A549 (cell line): ENCODE measurements at regions not wholly inside any gene's neighbourhood (a gene's known extent, or its start where the extent isn't known, plus 50 kb on each side); places are given as distances from the start of the nearest gene placed in this dataset.
A peak's percentile ranks its signal among the peaks of the same experiment; 100 is the strongest.

Experiments
- ATAC-seq, 2 experiments: fragments of 200-7000 bp in 1 of 2; fragments of >200 bp in 1 of 2; cut with Nextera tagmentation in 1 of 2; cut with Tn5 transposase in 1 of 2; 3 replicates each; pipeline versions ENCODE4 v1.8.0 to v1.9.1; 2018 to 2020; ENCODE audit warnings: mild to moderate bottlenecking in 1 of 2, moderate library complexity in 1 of 2
- CTCF ChIA-PET: fragments of 300-600 bp; sonication (Branson Sonifier 250); formaldehyde crosslinking; extraction: SDS; loops from one replicate; lab custom pipeline; 2021; ENCODE audit warnings: antibody characterized with exemption, inconsistent platforms; lab: Yijun Ruan, JAX
- POLR2A ChIA-PET: fragments of 350-600 bp; formaldehyde crosslinking; extraction: SDS; loops from one replicate; lab custom pipeline; 2021; ENCODE audit warnings: antibody characterized with exemption, inconsistent platforms; lab: Yijun Ruan, JAX
- DNase-seq, 2 experiments: peaks; one replicate each; pipeline versions ENCODE4 v3.0.0 to v3.0.0-alpha.2; 2011 to 2016; ENCODE audit warnings: low read depth in 1 of 2, low spot score in 1 of 2
- FAIRE-seq: peaks from 2 replicates; lab custom pipeline; 2011; peaks lifted over from hg19 to GRCh38; lab: Jason Lieb, UNC
- H3K27ac ChIP-seq, 2 experiments: fragments of >200 bp; sonication (Bioruptor Twin); formaldehyde crosslinking; 3 replicates each; pipeline ENCODE4 v1.5.1; 2016 to 2017
- H3K4me1 ChIP-seq: fragments of >200 bp; sonication (Bioruptor Twin); formaldehyde crosslinking; 3 replicates; pipeline ENCODE4 v1.6.1; 2016
- H3K4me2 ChIP-seq: fragments of >200 bp; sonication (Bioruptor Twin); formaldehyde crosslinking; 3 replicates; pipeline ENCODE4 v1.6.1; 2016
- H3K4me3 ChIP-seq: fragments of >200 bp; sonication (Bioruptor Twin); formaldehyde crosslinking; 3 replicates; pipeline ENCODE4 v1.5.1; 2016
- H3K9me3 ChIP-seq: fragments of >200 bp; sonication (Bioruptor Twin); formaldehyde crosslinking; 3 replicates; pipeline ENCODE4 v1.6.1; 2016
- ATOH8 ChIP-seq: fragments of 250-450 bp; sonication (Bioruptor Pico); IDR thresholded peaks from 2 replicates; pipeline ENCODE4 v1.5.0; 2020; ENCODE audit warnings: low read depth, mild to moderate bottlenecking, moderate library complexity
- BCL3 ChIP-seq: fragments of >200 bp; sonication (Bioruptor Twin); formaldehyde crosslinking; IDR thresholded peaks from 3 replicates; pipeline ENCODE4 v1.6.1; 2016
- CBX2 ChIP-seq: fragments of 200-600 bp; sonication (generic); IDR thresholded peaks from 2 replicates; pipeline ENCODE4 v1.6.1; 2016; ENCODE audit warnings: low read depth, mild to moderate bottlenecking, borderline replicate concordance
- CBX8 ChIP-seq: fragments of 200-600 bp; sonication (generic); IDR thresholded peaks from 2 replicates; pipeline ENCODE4 v1.6.1; 2016
- CHD2 ChIP-seq: fragments of 150-350 bp; IDR thresholded peaks from 2 replicates; pipeline ENCODE4 v1.6.1; 2014; ENCODE audit warnings: low read length; ENCODE audit not compliant: partially characterized antibody
- EHMT2 ChIP-seq: fragments of 200-600 bp; sonication (generic); IDR thresholded peaks from 2 replicates; pipeline ENCODE4 v1.6.1; 2016; ENCODE audit warnings: antibody characterized with exemption, low read depth, mild to moderate bottlenecking, moderate library complexity
- FOSL2 ChIP-seq, 2 experiments: fragments of 450-650 bp in 1 of 2; fragments of >200 bp in 1 of 2; sonication (Bioruptor Twin) in 1 of 2; formaldehyde crosslinking; IDR thresholded peaks; 2 replicates each; pipeline versions ENCODE4 v1.5.0 to v1.6.1; 2016 to 2020; ENCODE audit warnings: mild to moderate bottlenecking in 1 of 2, moderate library complexity in 1 of 2
- GATA3 ChIP-seq: IDR thresholded peaks from 2 replicates; pipeline ENCODE4 v1.6.1; 2012; ENCODE audit warnings: borderline replicate concordance
- HOXB13 ChIP-seq: fragments of 250-450 bp; sonication (Bioruptor Pico); IDR thresholded peaks from 2 replicates; pipeline ENCODE4 v1.5.0; 2020; ENCODE audit warnings: low read depth, mild to moderate bottlenecking, moderate library complexity
- HOXB5 ChIP-seq: fragments of 250-450 bp; sonication (Bioruptor Pico); IDR thresholded peaks from 2 replicates; pipeline ENCODE4 v1.5.0; 2020; ENCODE audit warnings: mild to moderate bottlenecking, moderate library complexity
- JUN ChIP-seq, 2 experiments: fragments of >200 bp; sonication (Bioruptor Twin); formaldehyde crosslinking; IDR thresholded peaks; 2 replicates in 1 of 2; 3 replicates in 1 of 2; pipeline ENCODE4 v1.6.1; 2016 to 2017
- KDM5A ChIP-seq: fragments of 200-600 bp; sonication (generic); IDR thresholded peaks from 2 replicates; pipeline ENCODE4 v1.6.1; 2016; ENCODE audit warnings: antibody characterized with exemption, mild to moderate bottlenecking
- MAFK ChIP-seq: fragments of 450-650 bp; IDR thresholded peaks from 2 replicates; pipeline ENCODE4 v1.6.1; 2014; ENCODE audit not compliant: partially characterized antibody
- POLR2A ChIP-seq: IDR thresholded peaks from 2 replicates; pipeline ENCODE4 v1.6.1; 2012; ENCODE audit warnings: mild to moderate bottlenecking, low read length
- POLR2AphosphoS2 ChIP-seq: conservative IDR thresholded peaks from 2 replicates; pipeline ENCODE4 v1.6.1; 2012; ENCODE audit warnings: low read length, improper control_type of control experiment, inconsistent platforms
- RAD21 ChIP-seq, 2 experiments: fragments of >200 bp in 1 of 2; sonication (Bioruptor Twin) in 1 of 2; formaldehyde crosslinking in 1 of 2; IDR thresholded peaks in 1 of 2; conservative IDR thresholded peaks in 1 of 2; 2 replicates in 1 of 2; 3 replicates in 1 of 2; pipeline ENCODE4 v1.6.1; 2012 to 2018; ENCODE audit warnings: inconsistent platforms in 1 of 2
- RARB ChIP-seq: fragments of 250-450 bp; sonication (Bioruptor Pico); IDR thresholded peaks from 2 replicates; pipeline ENCODE4 v1.8.0; 2021; ENCODE audit warnings: mild to moderate bottlenecking, moderate library complexity
- RCOR1 ChIP-seq: fragments of 150-350 bp; IDR thresholded peaks from 2 replicates; pipeline ENCODE4 v1.6.1; 2014; ENCODE audit warnings: antibody characterized with exemption, low read length, low read depth
- RNF2 ChIP-seq: fragments of 200-600 bp; sonication (generic); IDR thresholded peaks from 2 replicates; pipeline ENCODE4 v1.6.1; 2016; ENCODE audit warnings: low read depth, mild to moderate bottlenecking, antibody characterized with exemption, moderate library complexity, borderline replicate concordance
- SREBF2 ChIP-seq: fragments of 450-650 bp; IDR thresholded peaks from 2 replicates; pipeline ENCODE4 v1.6.1; 2014; ENCODE audit warnings: mild to moderate bottlenecking, moderate library complexity
- TFCP2L1 ChIP-seq: fragments of 250-450 bp; sonication (Bioruptor Pico); IDR thresholded peaks from 2 replicates; pipeline ENCODE4 v1.5.0; 2021; ENCODE audit warnings: mild to moderate bottlenecking
- ZNF302 ChIP-seq: fragments of 250-450 bp; sonication (Bioruptor Pico); IDR thresholded peaks from 2 replicates; pipeline ENCODE4 v1.9.0; 2021; ENCODE audit warnings: inconsistent platforms, mild to moderate bottlenecking, moderate library complexity
- ZSCAN20 ChIP-seq: fragments of 250-450 bp; sonication (Bioruptor Pico); IDR thresholded peaks from 2 replicates; pipeline ENCODE4 v1.8.0; 2022; ENCODE audit warnings: mild to moderate bottlenecking, moderate library complexity
- WGBS: methylation state at CpG from one replicate; pipeline ENCODE4 v1.1.6; 2017; ENCODE audit errors: missing lambda C conversion rate; 5-methylcytosine and 5-hydroxymethylcytosine counted together
- TF ChIP-seq, protein P1 (sequence below): fragments of >200 bp; sonication (Bioruptor Twin); formaldehyde crosslinking; IDR thresholded peaks from 3 replicates; pipeline ENCODE4 v1.5.1; 2016

- TF ChIP-seq BCL3: peak; percentile 79; the same call in 1 of the 3 replicates
- TF ChIP-seq ATOH8 (CRISPR knock-in tag): no peak
- no peak for TF ChIP-seq HOXB5
- no peak for TF ChIP-seq RNF2
- no peak for TF ChIP-seq HOXB13 (CRISPR knock-in tag)
- no peak for TF ChIP-seq POLR2AphosphoS2
- TF ChIP-seq ZSCAN20: no peak
- TF ChIP-seq FOSL2 (IDR thresholded peaks at IDR 0.05): peak; percentile 98
- TF ChIP-seq FOSL2 (CRISPR knock-in tag; IDR thresholded peaks at IDR 0.05): peak; percentile 95
- TF ChIP-seq ZNF302 (CRISPR knock-in tag): no peak
- TF ChIP-seq KDM5A: no peak
- no peak for TF ChIP-seq CBX8
- TF ChIP-seq MAFK: no peak
- TF ChIP-seq GATA3: peak; percentile 62; the same call in 1 of the 2 replicates
- no peak for TF ChIP-seq TFCP2L1 (CRISPR knock-in tag)
- TF ChIP-seq CHD2: no peak
- no peak for TF ChIP-seq RCOR1
- no peak for TF ChIP-seq RAD21 (conservative IDR thresholded peaks at IDR 0.05 in 1 of 2, IDR thresholded peaks at IDR 0.05 in 1 of 2)
- TF ChIP-seq POLR2A: no peak
- TF ChIP-seq EHMT2: no peak
- TF ChIP-seq CBX2: no peak
- no peak for TF ChIP-seq SREBF2
Measured at GRCh38 chr2:10514743-10515142, 66.6 kb upstream of the ODC1 start (continued).

DNA sequence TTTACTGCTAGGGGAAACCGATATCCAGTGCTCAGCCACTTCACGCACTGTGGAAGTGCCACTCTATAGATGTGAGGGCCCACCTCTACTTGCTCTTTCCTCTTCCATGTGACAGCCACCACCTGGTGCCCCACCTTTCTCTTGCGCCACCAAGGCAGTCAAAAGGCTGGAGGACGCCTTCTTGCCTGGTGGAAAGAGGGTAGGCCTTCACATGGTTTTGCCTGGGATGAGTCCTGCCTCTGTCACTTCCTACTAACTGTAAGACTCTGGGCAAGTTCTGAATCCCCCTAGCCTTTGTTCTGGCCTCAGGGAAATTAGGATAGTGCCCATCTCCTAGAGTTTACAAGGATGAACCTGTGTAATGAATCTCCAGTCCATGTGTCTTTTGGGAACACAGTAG lies 66.1 kb upstream of the ODC1 start:
- Histone ChIP-seq H3K4me3 (no peak overlapping the region), H3K4me1 (peaks cover 8% of the 10 kb centered on the region), H3K27ac (peak overlapping the region; percentile 31 to 68; a peak in 5 of 6 replicates), H3K4me2 (peak overlapping the region; percentile 44), H3K9me3 (peaks cover 31% of the 10 kb centered on the region)
- TF ChIP-seq BCL3 (no peak), POLR2A (no peak), RARB (CRISPR knock-in tag) (no peak), JUN (IDR thresholded peaks at IDR 0.05) (no peak), TFCP2L1 (CRISPR knock-in tag) (no peak), RCOR1 (no peak)
- TF ChIP-seq, protein P1, sequence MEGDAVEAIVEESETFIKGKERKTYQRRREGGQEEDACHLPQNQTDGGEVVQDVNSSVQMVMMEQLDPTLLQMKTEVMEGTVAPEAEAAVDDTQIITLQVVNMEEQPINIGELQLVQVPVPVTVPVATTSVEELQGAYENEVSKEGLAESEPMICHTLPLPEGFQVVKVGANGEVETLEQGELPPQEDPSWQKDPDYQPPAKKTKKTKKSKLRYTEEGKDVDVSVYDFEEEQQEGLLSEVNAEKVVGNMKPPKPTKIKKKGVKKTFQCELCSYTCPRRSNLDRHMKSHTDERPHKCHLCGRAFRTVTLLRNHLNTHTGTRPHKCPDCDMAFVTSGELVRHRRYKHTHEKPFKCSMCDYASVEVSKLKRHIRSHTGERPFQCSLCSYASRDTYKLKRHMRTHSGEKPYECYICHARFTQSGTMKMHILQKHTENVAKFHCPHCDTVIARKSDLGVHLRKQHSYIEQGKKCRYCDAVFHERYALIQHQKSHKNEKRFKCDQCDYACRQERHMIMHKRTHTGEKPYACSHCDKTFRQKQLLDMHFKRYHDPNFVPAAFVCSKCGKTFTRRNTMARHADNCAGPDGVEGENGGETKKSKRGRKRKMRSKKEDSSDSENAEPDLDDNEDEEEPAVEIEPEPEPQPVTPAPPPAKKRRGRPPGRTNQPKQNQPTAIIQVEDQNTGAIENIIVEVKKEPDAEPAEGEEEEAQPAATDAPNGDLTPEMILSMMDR: no peak
- DNase-seq (no peak), ATAC-seq (peak; percentile 4 to 25; a peak in 4 of 6 replicates), FAIRE-seq (no peak)
- CTCF ChIA-PET: interaction anchor here (2.0 kb wide), 1 partner anchor 21 kb away, joined by 4 read pairs; no protein-coding TSS in a partner anchor
- POLR2A ChIA-PET: interaction anchor here (1.3 kb wide), 2 partner anchors 16 to 21 kb away, joined by 4 to 6 read pairs; no protein-coding TSS in a partner anchor
- WGBS: 95% methylated on average over 4 of the region's 4 CpGs
